ENCODE measurements at regions not wholly inside any gene's neighbourhood (a gene's known extent, or its start where the extent isn't known, plus 50 kb on each side); places are given as distances from the start of the nearest gene placed in this dataset.

GRCh38 chr13:90395348-90395747 lies 952.1 kb upstream of the MIR17HG start:
- H3K4me2 ChIP-seq (ENCODE audit: low read length) = no peak overlapping the region
- no peak for TF ChIP-seq CTCF (IDR thresholded peaks at IDR 0.05)

GRCh38 chr13:90395846-90396245 lies 951.6 kb upstream of the MIR17HG start:
- no peak overlapping the region for H3K4me3 ChIP-seq (ENCODE audit: low read depth, low read length)

More at GRCh38 chr13:90395348-90395747, 952.1 kb upstream of the MIR17HG start:
- Histone ChIP-seq H3K27ac (no peak overlapping the region), H3K4me3 (ENCODE audit: low read depth, low read length) (no peak overlapping the region), H2AFZ (no peak overlapping the region), H3K79me2 (no peaks in the 10 kb centered on the region), H3K9ac (no peak overlapping the region), H3K36me3 (ENCODE audit: control insufficient read depth, insufficient read depth, low read length) (no peaks in the 10 kb centered on the region), H3K4me1 (no peaks in the 10 kb centered on the region), H3K9me3 (ENCODE audit: control insufficient read depth, low read length) (no peaks in the 10 kb centered on the region), H3K27me3 (ENCODE audit: control insufficient read depth, insufficient read depth, low read length) (no peaks in the 10 kb centered on the region)

GRCh38 chr13:90396266-90396665 lies 951.2 kb upstream of the MIR17HG start:
- no peaks in the 10 kb centered on the region for H3K79me2 ChIP-seq
- H3K27me3 ChIP-seq (ENCODE audit: control insufficient read depth, insufficient read depth, low read length) = no peaks in the 10 kb centered on the region
- H3K9ac ChIP-seq = no peak overlapping the region
- no peak overlapping the region for H3K27ac ChIP-seq
- no peaks in the 10 kb centered on the region for H3K4me1 ChIP-seq
- no peak overlapping the region for H2AFZ ChIP-seq
- TF ChIP-seq CTCF (IDR thresholded peaks at IDR 0.05) = no peak
- H3K9me3 ChIP-seq (ENCODE audit: control insufficient read depth, low read length) = no peaks in the 10 kb centered on the region
- no peaks in the 10 kb centered on the region for H3K36me3 ChIP-seq (ENCODE audit: control insufficient read depth, insufficient read depth, low read length)
- no peak overlapping the region for H3K4me2 ChIP-seq (ENCODE audit: low read length)
- no peak overlapping the region for H3K4me3 ChIP-seq (ENCODE audit: low read depth, low read length)

More at GRCh38 chr13:90395846-90396245, 951.6 kb upstream of the MIR17HG start:
- no peaks in the 10 kb centered on the region for H3K79me2 ChIP-seq
- TF ChIP-seq CTCF (IDR thresholded peaks at IDR 0.05) = no peak
- no peaks in the 10 kb centered on the region for H3K9me3 ChIP-seq (ENCODE audit: control insufficient read depth, low read length)
- no peaks in the 10 kb centered on the region for H3K36me3 ChIP-seq (ENCODE audit: control insufficient read depth, insufficient read depth, low read length)
- H3K9ac ChIP-seq = no peak overlapping the region
- H3K4me1 ChIP-seq = no peaks in the 10 kb centered on the region
- no peak overlapping the region for H3K27ac ChIP-seq
- H3K27me3 ChIP-seq (ENCODE audit: control insufficient read depth, insufficient read depth, low read length) = no peaks in the 10 kb centered on the region
- no peak overlapping the region for H3K4me2 ChIP-seq (ENCODE audit: low read length)
- no peak overlapping the region for H2AFZ ChIP-seq

- no peaks in the 10 kb centered on the region for H3K4me1 ChIP-seq
Observed at GRCh38 chr13:90397503-90397902, 950.0 kb upstream of the MIR17HG start.

More at GRCh38 chr13:90397503-90397902, 950.0 kb upstream of the MIR17HG start:
- no peak overlapping the region for H2AFZ ChIP-seq
- no peaks in the 10 kb centered on the region for H3K79me2 ChIP-seq
- H3K9ac ChIP-seq = no peak overlapping the region
- H3K4me3 ChIP-seq (ENCODE audit: low read depth, low read length) = no peak overlapping the region
- H3K27ac ChIP-seq = no peak overlapping the region
- no peaks in the 10 kb centered on the region for H3K36me3 ChIP-seq (ENCODE audit: control insufficient read depth, insufficient read depth, low read length)
- TF ChIP-seq CTCF (IDR thresholded peaks at IDR 0.05) = no peak
- H3K9me3 ChIP-seq (ENCODE audit: control insufficient read depth, low read length) = no peaks in the 10 kb centered on the region
- no peaks in the 10 kb centered on the region for H3K27me3 ChIP-seq (ENCODE audit: control insufficient read depth, insufficient read depth, low read length)
- no peak overlapping the region for H3K4me2 ChIP-seq (ENCODE audit: low read length)

Measured in parathyroid adenoma (tissue), 2 donors.